ENCODE measurements at regions not wholly inside any gene's neighbourhood (a gene's known extent, or its start where the extent isn't known, plus 50 kb on each side); places are given as distances from the start of the nearest gene placed in this dataset.

DNA sequence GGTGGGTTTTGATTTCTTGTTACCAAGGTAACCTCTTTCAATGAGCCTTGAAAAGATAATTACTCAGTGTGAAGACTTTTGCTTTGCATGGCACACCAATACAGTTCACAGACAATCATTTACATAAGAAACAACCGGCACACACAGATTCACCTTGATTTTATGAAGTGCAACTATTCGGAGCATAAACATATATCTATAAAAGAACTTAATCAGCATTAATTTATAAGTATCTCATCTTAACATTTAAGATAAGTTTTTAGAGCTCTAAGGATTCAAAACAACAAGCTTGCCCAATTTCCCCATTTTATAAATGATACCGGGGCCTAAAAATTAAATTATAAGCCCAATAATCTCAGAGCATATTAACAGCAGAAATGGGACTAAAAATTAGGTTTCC, 85.9 kb upstream of the PCSK2 start:
- no peak for DNase-seq

DNA sequence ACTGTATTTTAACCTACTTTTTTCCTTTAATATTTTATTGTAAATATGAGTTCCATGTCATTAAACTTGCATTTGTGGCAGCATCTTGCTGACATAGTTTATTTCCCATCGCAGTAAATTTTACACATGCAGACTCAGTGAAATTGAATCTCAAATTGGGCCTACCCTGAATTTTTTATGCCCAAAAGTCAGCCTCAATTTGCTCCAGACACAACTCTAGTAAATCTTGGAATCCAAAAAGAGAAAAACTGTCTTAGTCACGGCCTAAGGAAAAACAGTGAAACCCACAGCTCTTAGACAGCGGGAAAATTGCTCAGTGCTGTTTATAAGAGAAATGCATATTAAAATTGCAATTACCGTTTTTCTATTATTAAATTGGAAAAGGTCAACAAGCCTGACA, 85.3 kb upstream of the PCSK2 start:
- no peak for DNase-seq

DNA sequence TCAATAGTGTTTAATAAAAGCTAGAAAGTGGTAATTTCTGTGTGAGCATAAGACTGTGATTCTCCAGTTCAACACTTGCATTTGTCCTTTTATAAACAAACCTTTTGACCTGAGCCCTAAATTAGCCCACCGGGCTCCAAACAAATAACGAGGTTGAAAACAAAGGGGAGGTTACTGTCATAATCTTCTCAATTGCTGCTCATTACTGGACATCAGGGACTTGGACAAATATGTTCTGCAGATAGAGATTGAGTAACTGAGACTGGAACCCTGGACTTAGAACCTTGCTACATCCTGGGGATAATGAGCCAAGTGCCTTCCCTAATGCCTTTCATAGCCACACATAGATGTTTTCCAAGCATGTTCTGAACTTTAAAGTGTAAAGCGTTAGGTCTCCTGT, 84.2 kb upstream of the PCSK2 start:
- DNase-seq, result no peak

DNA sequence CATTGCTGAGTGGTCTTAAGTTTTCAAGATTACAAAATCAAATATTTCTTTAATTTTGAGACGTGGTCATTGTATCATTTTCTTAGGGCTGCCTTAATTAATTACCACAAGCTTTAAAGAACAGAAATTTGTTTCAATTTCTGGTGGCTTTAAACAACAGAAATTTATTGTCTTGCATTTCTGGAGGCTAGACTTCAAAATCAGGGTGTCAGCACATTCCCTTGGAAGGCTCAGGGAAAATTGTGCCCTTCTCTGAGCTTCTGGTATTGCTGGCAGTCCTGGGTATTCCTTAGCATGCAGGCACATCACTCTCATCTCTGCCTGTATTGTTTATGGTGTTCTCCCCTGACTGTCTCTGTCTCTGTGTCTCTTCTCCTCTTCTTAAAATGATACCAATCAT, 76.0 kb upstream of the PCSK2 start:
- DNase-seq, result no peak

DNA sequence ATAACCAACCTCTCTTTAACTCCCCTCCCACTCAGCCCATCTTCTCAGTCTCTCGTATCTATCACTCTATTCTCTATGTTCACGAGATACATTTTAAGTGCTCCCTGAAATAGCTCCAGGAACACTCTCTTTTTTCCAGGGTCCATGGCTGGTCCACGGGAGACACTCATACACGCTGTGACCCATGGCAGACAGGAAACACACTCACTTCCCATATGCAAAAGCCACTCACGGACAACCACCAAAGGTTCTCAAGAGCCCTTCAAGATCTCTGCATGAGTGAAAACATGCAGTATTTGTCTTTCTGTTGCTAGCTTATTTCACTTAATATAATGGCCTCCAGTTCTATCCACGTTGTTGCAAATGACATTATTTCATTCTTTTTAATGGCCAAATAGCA, 71.4 kb upstream of the PCSK2 start:
- DNase-seq, result no peak

DNA sequence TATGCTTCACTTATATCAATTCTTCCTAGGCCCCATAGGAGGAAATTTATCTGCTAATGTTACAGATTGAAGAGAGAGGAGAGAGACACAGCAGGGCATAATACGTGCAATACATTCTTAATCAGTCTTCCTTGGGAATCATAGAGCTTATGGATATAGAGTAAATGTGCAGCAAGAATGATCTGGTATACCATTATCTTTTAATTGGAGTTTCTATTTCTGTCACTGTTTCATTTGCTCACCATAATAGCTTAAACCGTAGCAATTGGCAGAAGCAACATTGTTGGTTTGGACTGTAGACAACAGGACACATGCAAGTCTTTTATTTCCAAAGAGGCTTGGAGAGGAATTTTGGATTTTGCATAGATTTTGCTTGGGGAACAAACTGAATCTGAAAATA, 68.1 kb upstream of the PCSK2 start:
- no peak for DNase-seq

DNA sequence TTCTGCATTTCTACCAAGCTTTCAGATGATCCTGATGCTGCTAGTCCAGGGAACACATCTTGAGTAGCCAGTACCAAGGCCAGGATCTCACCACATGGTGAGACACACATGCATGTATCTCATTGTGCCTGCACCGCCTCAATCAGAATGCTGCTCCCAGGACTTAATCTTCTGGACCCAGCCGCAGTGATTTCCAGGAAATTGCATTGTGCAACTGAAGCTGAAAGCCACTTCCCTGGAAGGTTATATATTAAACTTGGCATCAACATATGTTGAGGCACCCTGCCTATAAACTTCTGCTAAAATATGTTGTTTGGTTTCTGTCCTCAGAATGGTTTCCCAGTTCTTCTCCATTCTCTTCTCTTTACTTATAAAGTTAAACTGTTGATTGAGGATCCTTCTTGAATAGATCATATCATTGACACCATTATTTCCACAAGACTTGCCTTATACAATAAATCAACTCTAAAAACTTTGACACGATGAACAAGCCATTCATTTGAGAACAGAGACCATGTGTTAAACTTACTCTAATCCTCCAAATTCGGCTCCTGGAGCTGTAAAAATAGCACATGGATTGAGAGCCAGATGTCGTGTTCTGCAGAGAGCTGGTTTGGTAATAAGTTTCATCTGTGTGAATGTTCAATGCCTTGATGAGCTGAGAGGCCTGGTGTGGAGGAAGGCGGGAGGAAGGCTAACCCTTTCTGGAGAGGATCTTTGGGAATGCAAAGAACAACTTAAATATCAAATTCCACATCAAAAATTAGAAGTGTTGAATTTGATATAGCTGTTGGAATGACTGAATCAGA, 65.0 kb upstream of the PCSK2 start:
- no peak for DNase-seq

DNA sequence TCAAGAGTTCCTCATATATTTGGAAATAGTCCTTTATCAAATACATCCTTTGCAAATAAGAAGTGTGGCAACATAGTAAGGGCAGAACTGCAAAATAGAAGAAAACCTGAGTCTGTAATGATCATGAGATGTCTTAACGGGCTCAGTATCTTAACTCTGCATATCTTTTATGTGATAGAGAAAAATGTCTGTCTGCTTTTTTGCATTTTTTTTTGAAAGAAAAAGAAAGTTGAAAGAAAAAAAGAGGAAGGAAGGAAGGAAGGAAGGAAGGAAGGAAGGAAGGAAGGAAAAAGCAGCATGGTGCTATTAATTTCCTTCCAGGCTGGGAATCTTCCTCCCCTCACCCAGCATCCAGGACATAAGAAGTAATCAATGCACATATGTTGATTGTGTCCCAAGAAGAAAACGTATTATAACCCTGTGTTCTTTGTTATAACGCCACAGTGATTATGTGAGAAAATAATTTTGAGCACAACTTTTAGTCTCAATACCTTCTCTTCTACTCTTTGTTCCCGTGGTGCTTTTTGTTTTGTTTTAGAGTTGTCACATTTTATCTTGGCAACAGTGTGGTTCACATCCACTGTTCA, 58.7 kb upstream of the PCSK2 start:
- DNase-seq, result no peak

DNA sequence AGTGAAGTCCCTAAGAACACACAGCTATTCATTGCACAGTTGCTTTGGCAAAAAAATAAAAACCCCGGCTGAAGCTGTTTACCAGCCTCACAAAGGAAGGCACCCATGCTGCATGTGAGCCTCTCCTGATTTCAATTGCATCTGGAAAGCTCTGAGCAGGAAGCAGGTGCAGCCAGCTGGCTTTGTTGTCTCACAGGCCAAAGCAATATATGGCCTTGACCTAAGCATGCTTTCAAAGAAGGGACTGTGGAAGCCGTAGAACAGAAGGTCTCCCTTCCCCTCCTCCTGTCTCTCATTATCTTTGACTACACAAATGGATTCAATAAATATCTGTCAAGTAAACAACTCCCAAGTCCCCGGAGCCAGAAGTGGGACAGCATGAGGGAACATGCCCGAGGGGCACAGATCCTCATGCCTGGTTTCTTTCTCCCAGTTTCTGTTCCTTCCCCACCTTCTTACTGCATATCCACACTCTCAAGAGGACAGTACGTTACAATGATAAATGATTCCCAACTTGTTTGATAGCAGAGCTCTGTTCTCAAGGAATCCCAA, 57.2 kb upstream of the PCSK2 start:
- no peak for DNase-seq

DNA sequence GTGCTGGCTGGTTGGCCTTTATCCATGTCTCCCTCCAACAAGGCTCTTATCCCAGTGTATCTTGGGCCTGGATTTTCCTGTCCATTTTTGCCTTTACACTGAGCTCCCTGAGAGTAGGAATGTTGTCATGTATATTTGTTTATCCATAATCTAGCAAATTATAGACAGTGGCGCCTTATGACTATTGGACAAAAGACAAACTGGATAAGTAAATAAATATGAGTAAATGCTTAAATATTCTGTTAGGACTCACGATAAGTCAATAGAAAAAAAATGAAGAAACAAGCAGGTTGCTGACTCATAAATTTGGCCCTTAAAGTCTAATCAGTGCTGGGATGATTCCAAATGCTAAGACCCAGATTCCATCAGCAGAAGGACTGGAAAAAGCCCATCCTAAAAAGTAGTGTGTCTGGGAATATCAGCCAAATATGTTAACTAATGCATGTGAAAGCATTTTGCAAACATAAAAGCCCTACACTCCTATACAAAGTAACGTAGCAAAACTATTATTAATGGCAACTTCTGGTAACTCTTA, 55.0 kb upstream of the PCSK2 start:
- DNase-seq, result no peak

DNA sequence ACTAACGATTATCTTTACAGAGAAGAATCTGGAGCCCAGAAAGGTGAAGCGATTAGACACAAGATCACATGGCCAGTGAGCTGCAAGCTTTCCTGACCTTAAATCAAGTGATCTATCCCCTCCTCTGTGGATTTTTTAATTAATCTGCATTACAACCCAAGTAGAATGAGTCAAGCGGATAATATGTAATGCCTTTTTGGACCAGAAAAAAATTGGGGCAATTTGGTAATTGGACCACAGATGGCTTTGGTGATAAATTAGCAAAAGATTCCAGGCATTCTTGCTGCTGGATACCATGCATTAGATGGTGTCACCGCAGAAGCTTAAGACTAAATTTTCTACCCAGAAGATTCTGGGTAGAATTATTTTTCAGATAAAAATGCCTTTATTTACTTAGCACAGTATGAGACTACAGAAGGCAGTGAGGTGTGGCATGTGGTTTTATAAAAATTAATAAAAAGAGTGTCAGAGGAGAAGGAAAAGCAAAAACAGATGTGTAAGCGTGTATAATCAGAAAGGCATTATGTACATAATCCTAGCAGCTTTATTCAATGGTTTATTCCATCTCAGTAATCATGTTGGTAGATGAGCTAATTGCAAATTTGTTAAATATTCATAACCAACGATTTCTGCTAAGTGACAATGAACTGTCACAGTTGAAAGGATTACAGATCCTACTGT, 53.9 kb upstream of the PCSK2 start:
- no peak for DNase-seq

Measured in MV-4-11 (cell line).